GM18511 (cell line): ENCODE measurements at regions not wholly inside any gene's neighbourhood (a gene's known extent, or its start where the extent isn't known, plus 50 kb on each side); places are given as distances from the start of the nearest gene placed in this dataset.
"Not testable (repeated sequence)": the region's sequence is repeated elsewhere in the genome, so short reads cannot be mapped to it uniquely, and the experiment has no call there.

Source experiments
- ATAC-seq: cut with Tn5 transposase; IDR thresholded peaks from one replicate; pipeline ENCODE4 v1.9.1; 2021; ENCODE audit warnings: mild to moderate bottlenecking, moderate library complexity; ENCODE audit not compliant: unreplicated experiment

- peak; percentile 93 for ATAC-seq
Observed at GRCh38 chr2:39837856-39838453, 58.9 kb upstream of the THUMPD2 start.

DNA sequence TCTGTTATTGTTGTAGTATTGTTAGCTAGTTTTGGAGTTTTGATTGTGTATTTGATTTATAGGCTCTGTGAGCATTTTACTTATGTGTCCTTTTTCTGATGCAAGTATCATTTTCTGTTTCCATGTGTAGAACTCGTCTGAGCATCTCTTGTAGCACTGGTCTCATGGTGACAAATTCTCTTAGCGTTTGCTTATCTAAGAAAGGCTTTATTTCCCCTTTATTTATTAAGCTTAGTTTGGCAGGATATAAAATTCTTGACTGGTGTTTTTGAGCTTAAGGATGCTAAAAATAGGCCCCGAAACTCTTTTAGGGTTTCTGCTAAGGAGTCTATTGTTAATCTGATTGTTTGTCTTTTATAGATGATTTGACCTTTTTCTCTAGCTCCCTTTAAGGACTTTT, 57.6 kb upstream of the THUMPD2 start:
- ATAC-seq = no peak

DNA sequence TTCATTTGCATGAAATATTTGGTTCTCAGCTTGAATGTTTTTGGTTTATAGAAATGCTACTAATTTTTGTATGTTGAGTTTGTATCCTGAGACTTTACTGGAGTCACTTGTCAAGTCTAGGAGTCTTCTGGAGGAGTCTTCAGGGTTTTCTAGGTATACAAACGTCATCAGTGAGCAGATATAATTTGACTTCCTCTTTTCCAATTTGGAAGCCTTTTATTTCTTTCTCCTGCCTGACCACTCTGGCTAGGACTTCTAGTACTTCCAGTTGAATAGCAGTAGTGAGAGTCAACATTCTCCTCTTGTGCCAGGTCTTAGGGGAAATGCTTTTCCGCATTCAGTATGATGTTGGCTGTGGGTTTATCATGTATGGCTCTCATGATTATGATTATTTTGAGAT, 55.4 kb upstream of the THUMPD2 start:
- ATAC-seq = no peak

DNA sequence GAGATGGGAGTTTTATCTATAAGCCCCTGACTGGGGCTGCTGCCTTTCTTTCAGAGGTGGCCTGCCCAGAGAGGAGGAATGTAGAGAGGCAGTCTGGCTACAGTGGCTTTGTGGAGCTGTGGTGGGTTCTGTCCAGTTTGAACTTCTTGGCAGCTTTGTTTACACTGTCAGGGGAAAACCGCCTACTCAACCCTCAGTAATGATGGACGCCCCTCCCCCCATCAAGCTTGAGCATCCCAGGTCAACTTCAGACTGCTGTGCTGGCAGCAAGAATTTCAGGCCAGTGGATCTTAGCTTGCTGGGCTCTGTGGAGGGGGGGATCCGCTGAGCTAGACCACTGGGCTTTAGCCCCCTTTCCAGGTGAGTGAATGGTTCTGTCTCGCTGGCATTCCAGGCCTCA, 51.6 kb upstream of the THUMPD2 start:
- not testable (repeated sequence) for ATAC-seq
